CD4-positive, alpha-beta memory T cell (primary cell): ENCODE measurements at regions not wholly inside any gene's neighbourhood (a gene's known extent, or its start where the extent isn't known, plus 50 kb on each side); places are given as distances from the start of the nearest gene placed in this dataset.
"Not testable (repeated sequence)": the region's sequence is repeated elsewhere in the genome, so short reads cannot be mapped to it uniquely, and the experiment has no call there.

ENCODE experiments used
- CTCF ChIA-PET: fragments of 350-600 bp; sonication (Branson Sonifier 250); formaldehyde crosslinking; loops from one replicate; lab custom pipeline; 2021; ENCODE audit warnings: inconsistent platforms; ENCODE audit not compliant: partially characterized antibody; lab: Charles Lee
- POLR2A ChIA-PET: fragments of 350-600 bp; sonication (Branson Sonifier 250); formaldehyde crosslinking; loops from one replicate; lab custom pipeline; 2021; ENCODE audit not compliant: partially characterized antibody; lab: Charles Lee
- DNase-seq, 5 donors: peaks; one replicate each; pipeline versions ENCODE4 v3.0.0 to v3.0.0-alpha.2; 2020 to 2022; ENCODE audit warnings: mixed read lengths in 1 of 5
- H3K27ac ChIP-seq: one replicate; pipeline ENCODE4 v1.7.0; 2013; ENCODE audit warnings: low read depth, low read length
- H3K27me3 ChIP-seq: 2 replicates; pipeline ENCODE4 v1.7.0; 2013; ENCODE audit warnings: mild to moderate bottlenecking, low read length, moderate library complexity; ENCODE audit not compliant: insufficient read depth
- H3K36me3 ChIP-seq: 2 replicates; pipeline ENCODE4 v1.7.0; 2013; ENCODE audit warnings: mild to moderate bottlenecking, low read length, moderate library complexity; ENCODE audit not compliant: insufficient read depth
- H3K4me1 ChIP-seq: 2 replicates; pipeline ENCODE4 v1.7.0; 2013; ENCODE audit warnings: mild to moderate bottlenecking, low read length, moderate library complexity; ENCODE audit not compliant: insufficient read depth
- H3K4me3 ChIP-seq, 2 donors: one replicate each; pipeline ENCODE4 v1.7.0; 2013; ENCODE audit warnings: low read length in 2 of 2, mild to moderate bottlenecking in 1 of 2
- H3K9me3 ChIP-seq, 2 donors: one replicate each; pipeline ENCODE4 v1.7.0; 2013; ENCODE audit warnings: low read length in 2 of 2, control low read depth in 1 of 2; ENCODE audit not compliant: control insufficient read depth in 1 of 2
- H3K27ac Mint-ChIP-seq, 7 donors: one replicate each; pipeline ENCODE4 v1.8.0; 2020 to 2021; ENCODE audit warnings: mixed read lengths in 7 of 7, mild to moderate bottlenecking in 6 of 7, inconsistent platforms in 3 of 7, moderate library complexity in 3 of 7
- H3K27me3 Mint-ChIP-seq, 2 donors: one replicate each; pipeline ENCODE4 v1.8.0; 2020 to 2021; ENCODE audit warnings: mixed read lengths in 2 of 2
- H3K36me3 Mint-ChIP-seq, 2 donors: one replicate each; pipeline ENCODE4 v1.8.0; 2020 to 2021; ENCODE audit warnings: mixed read lengths in 2 of 2, inconsistent platforms in 1 of 2, mild to moderate bottlenecking in 1 of 2
- H3K4me1 Mint-ChIP-seq, 4 donors: one replicate each; pipeline ENCODE4 v1.8.0; 2020 to 2021; ENCODE audit warnings: mixed read lengths in 4 of 4, mild to moderate bottlenecking in 1 of 4
- H3K4me3 Mint-ChIP-seq, 8 donors: one replicate each; pipeline ENCODE4 v1.8.0; 2020 to 2021; ENCODE audit warnings: mixed read lengths in 8 of 8, mild to moderate bottlenecking in 7 of 8, moderate library complexity in 6 of 8, inconsistent platforms in 3 of 8
- H3K9me3 Mint-ChIP-seq, 8 donors: one replicate each; pipeline ENCODE4 v1.8.0; 2020 to 2021; ENCODE audit warnings: mixed read lengths in 8 of 8, mild to moderate bottlenecking in 5 of 8, inconsistent platforms in 3 of 8, moderate library complexity in 1 of 8
- intact Hi-C: fragments of 100-400 bp; cut with micrococcal nuclease; formaldehyde crosslinking; loops from one replicate; pipeline ENCODE4 v1.15.1; 2023

DNA sequence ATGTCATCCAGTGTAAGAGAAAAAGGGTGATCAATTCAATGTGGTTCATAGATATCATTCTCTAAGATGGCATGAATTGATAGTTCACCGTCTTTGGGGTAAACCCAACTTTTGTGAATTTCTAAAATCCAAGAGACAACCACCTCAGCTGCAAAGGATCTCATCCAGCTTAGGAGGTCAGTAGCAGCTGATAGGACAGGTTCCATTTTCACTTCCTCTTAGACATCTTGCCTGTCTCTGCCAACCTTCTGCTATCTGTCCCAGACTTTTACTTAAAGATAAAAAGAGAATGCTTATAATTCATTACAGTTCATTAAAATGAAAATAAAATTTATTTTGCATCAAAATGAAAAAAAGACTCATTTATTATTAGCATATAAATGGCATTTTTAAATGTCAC lies 468.2 kb downstream of the XYLT1 start:
- Mint-ChIP-seq H3K9me3 (peaks cover 0 to 13% (median 7%) of the 10 kb centered on the region in 8 donors), H3K4me1 (no peaks in the 10 kb centered on the region), H3K27me3 (no peaks in the 10 kb centered on the region), H3K27ac (no peak overlapping the region), H3K36me3 (peaks cover 0 to 4% of the 10 kb centered on the region in 2 donors), H3K4me3 (no peak overlapping the region)
- no peak for DNase-seq
- Histone ChIP-seq H3K4me3 (no peak overlapping the region), H3K27ac (no peak overlapping the region), H3K27me3 (no peaks in the 10 kb centered on the region), H3K4me1 (no peaks in the 10 kb centered on the region), H3K36me3 (no peaks in the 10 kb centered on the region), H3K9me3 (no peaks in the 10 kb centered on the region)
- ChIA-PET CTCF (no interaction called here), POLR2A (no interaction called here)
- intact Hi-C loops = no loop called here

GRCh38 chr16:17005963-17006362 lies 464.8 kb downstream of the XYLT1 start:
- H3K4me1 ChIP-seq, H3K36me3 Mint-ChIP-seq, DNase-seq, POLR2A ChIA-PET, H3K36me3 ChIP-seq, H3K4me3 ChIP-seq, intact Hi-C loops, H3K27me3 ChIP-seq, H3K27ac Mint-ChIP-seq, H3K4me3 Mint-ChIP-seq, H3K4me1 Mint-ChIP-seq, H3K27me3 Mint-ChIP-seq, H3K27ac ChIP-seq, H3K9me3 ChIP-seq, CTCF ChIA-PET: not testable (repeated sequence)
- peaks cover 0 to 13% (median 7%) of the 10 kb centered on the region in 8 donors for H3K9me3 Mint-ChIP-seq

GRCh38 chr16:17011712-17012111 lies 459.0 kb downstream of the XYLT1 start:
- no peaks in the 10 kb centered on the region for H3K36me3 ChIP-seq
- H3K27ac ChIP-seq = no peak overlapping the region
- no peaks in the 10 kb centered on the region for H3K27me3 Mint-ChIP-seq
- ChIA-PET POLR2A (no interaction called here), CTCF (no interaction called here)
- intact Hi-C loops = loop anchor here (10.0 kb wide), 1 partner anchor 353 kb away; no protein-coding TSS in a partner anchor
- no peak overlapping the region for H3K4me3 ChIP-seq
- peaks cover 20% of the 10 kb centered on the region for H3K4me1 ChIP-seq
- no peaks in the 10 kb centered on the region for H3K27me3 ChIP-seq
- H3K27ac Mint-ChIP-seq = peak overlapping the region in 4 of 7 donors; percentile 24 to 83 (median 60)
- peaks cover 0 to 4% (median 0%) of the 10 kb centered on the region in 8 donors for H3K9me3 Mint-ChIP-seq
- no peak for DNase-seq
- peak overlapping the region in 1 of 8 donors; percentile 35 for H3K4me3 Mint-ChIP-seq
- peaks cover 0 to under 1% of the 10 kb centered on the region in 2 donors for H3K36me3 Mint-ChIP-seq
- H3K9me3 ChIP-seq = no peaks in the 10 kb centered on the region
- peaks cover 13 to 28% (median 22%) of the 10 kb centered on the region in 4 donors for H3K4me1 Mint-ChIP-seq

GRCh38 chr16:17013038-17013437 lies 457.7 kb downstream of the XYLT1 start:
- peak overlapping the region; percentile 88 to 99 (median 96) for H3K27ac Mint-ChIP-seq
- H3K4me1 ChIP-seq = peaks cover 20% of the 10 kb centered on the region
- H3K36me3 ChIP-seq = no peaks in the 10 kb centered on the region
- no peak for DNase-seq
- ChIA-PET CTCF (interaction anchor here (1.0 to 1.2 kb wide), 2 partner anchors 19 to 566 kb away, joined by 3 to 4 read pairs; no protein-coding TSS in a partner anchor), POLR2A (interaction anchor here (0.6 to 1.5 kb wide), 5 partner anchors 20 to 514 kb away, joined by 3 to 6 read pairs (median 3); no protein-coding TSS in a partner anchor)
- H3K27me3 Mint-ChIP-seq = no peaks in the 10 kb centered on the region
- H3K27me3 ChIP-seq = no peaks in the 10 kb centered on the region
- peak overlapping the region in 1 of 2 donors; percentile 62 for H3K4me3 ChIP-seq
- H3K9me3 Mint-ChIP-seq = peaks cover 0 to 9% (median 5%) of the 10 kb centered on the region in 8 donors
- peaks cover 13 to 28% (median 22%) of the 10 kb centered on the region in 4 donors for H3K4me1 Mint-ChIP-seq
- intact Hi-C loops = loop anchor here (10.0 kb wide), 1 partner anchor 352 kb away; no protein-coding TSS in a partner anchor
- H3K27ac ChIP-seq = peak overlapping the region; percentile 46
- H3K36me3 Mint-ChIP-seq = peaks cover 0 to 7% of the 10 kb centered on the region in 2 donors
- no peaks in the 10 kb centered on the region for H3K9me3 ChIP-seq
- H3K4me3 Mint-ChIP-seq = peak overlapping the region; percentile 81 to 91 (median 86)

DNA sequence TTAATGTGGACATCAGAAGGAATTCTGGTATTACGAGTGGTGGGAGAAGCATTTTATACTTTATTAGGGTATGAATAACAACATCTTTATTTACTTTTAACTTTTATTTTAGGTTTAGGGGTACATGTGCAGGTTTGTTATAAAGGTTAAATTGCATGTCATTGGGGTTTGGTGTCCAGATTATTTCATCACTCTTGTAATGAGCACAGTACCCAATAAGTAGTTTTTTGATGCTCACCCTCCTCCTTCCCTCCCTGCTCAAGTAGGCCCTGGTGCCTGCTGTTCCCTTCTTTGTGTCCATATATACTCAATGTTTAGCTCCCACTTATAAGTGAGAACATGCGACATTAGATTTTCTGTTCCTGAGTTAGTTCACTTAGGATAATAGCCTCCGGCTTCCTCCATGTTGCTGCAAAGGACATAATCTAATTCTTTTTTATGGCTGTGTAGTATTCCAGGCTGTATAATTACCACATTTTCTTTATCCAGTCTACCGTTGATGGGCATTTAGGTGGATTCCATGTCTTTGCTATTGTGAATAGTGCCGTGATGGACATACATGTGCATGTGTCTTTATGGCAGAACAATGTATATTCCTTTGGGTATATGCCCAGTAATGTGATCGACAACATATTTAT lies 456.2 kb downstream of the XYLT1 start:
- H3K9me3 ChIP-seq = no peaks in the 10 kb centered on the region
- no peaks in the 10 kb centered on the region for H3K36me3 ChIP-seq
- ChIA-PET POLR2A (no interaction called here), CTCF (interaction anchor here (1.1 to 2.0 kb wide), 4 partner anchors 9 to 565 kb away, joined by 3 to 4 read pairs (median 4); no protein-coding TSS in a partner anchor)
- peaks cover 20% of the 10 kb centered on the region for H3K4me1 ChIP-seq
- Mint-ChIP-seq H3K4me3 (peak overlapping the region; percentile 48 to 91 (median 73)), H3K4me1 (peaks cover 14 to 37% (median 26%) of the 10 kb centered on the region in 4 donors), H3K36me3 (peaks cover 0 to 7% of the 10 kb centered on the region in 2 donors), H3K27me3 (no peaks in the 10 kb centered on the region), H3K9me3 (peaks cover 0 to 9% (median 5%) of the 10 kb centered on the region in 8 donors), H3K27ac (peak overlapping the region; percentile 52 to 99 (median 76))
- intact Hi-C loops = loop anchor here (10.0 kb wide), 1 partner anchor 350 kb away; no protein-coding TSS in a partner anchor
- H3K27ac ChIP-seq = no peak overlapping the region
- H3K27me3 ChIP-seq = no peaks in the 10 kb centered on the region
- H3K4me3 ChIP-seq = no peak overlapping the region
- no peak for DNase-seq

- H3K27ac Mint-ChIP-seq = peak overlapping the region in 1 of 7 donors; percentile 54
- Histone ChIP-seq H3K4me3 (no peak overlapping the region), H3K9me3 (no peaks in the 10 kb centered on the region), H3K27me3 (no peaks in the 10 kb centered on the region), H3K27ac (no peak overlapping the region), H3K36me3 (no peaks in the 10 kb centered on the region), H3K4me1 (peaks cover 20% of the 10 kb centered on the region)
- peaks cover 14 to 37% (median 26%) of the 10 kb centered on the region in 4 donors for H3K4me1 Mint-ChIP-seq
- intact Hi-C loops = loop anchor here (10.0 kb wide), 1 partner anchor 349 kb away; no protein-coding TSS in a partner anchor
- no peak for DNase-seq
- CTCF ChIA-PET = interaction anchor here (1.1 to 2.0 kb wide), 2 partner anchors 9 to 14 kb away, joined by 4 read pairs; no protein-coding TSS in a partner anchor
- POLR2A ChIA-PET = no interaction called here
- H3K9me3 Mint-ChIP-seq = peaks cover 0 to 9% (median 5%) of the 10 kb centered on the region in 8 donors
- H3K4me3 Mint-ChIP-seq = no peak overlapping the region
- H3K27me3 Mint-ChIP-seq = no peaks in the 10 kb centered on the region
- H3K36me3 Mint-ChIP-seq = peaks cover 0 to 7% of the 10 kb centered on the region in 2 donors
Measured at GRCh38 chr16:17015702-17016101, 455.1 kb downstream of the XYLT1 start.

GRCh38 chr16:17017442-17017841 lies 453.3 kb downstream of the XYLT1 start:
- Histone ChIP-seq H3K27me3 (no peaks in the 10 kb centered on the region), H3K4me1 (peaks cover 20% of the 10 kb centered on the region), H3K36me3 (no peaks in the 10 kb centered on the region), H3K27ac (no peak overlapping the region), H3K4me3 (no peak overlapping the region), H3K9me3 (no peaks in the 10 kb centered on the region)
- Mint-ChIP-seq H3K27ac (peak overlapping the region in 1 of 7 donors; percentile 77), H3K4me1 (peaks cover 11 to 29% (median 21%) of the 10 kb centered on the region in 4 donors), H3K4me3 (no peak overlapping the region), H3K27me3 (no peaks in the 10 kb centered on the region), H3K9me3 (peaks cover 0 to 9% (median 5%) of the 10 kb centered on the region in 8 donors), H3K36me3 (peaks cover 0 to 7% of the 10 kb centered on the region in 2 donors)
- DNase-seq = no peak
- intact Hi-C loops = loop anchor here (10.0 kb wide), 1 partner anchor 347 kb away; no protein-coding TSS in a partner anchor
- ChIA-PET POLR2A (no interaction called here), CTCF (interaction anchor here (1.2 kb wide), 1 partner anchor 48 kb away, joined by 3 read pairs; no protein-coding TSS in a partner anchor)
